Right lobe of liver (tissue), 6 donors: ENCODE measurements at regions not wholly inside any gene's neighbourhood (a gene's known extent, or its start where the extent isn't known, plus 50 kb on each side); places are given as distances from the start of the nearest gene placed in this dataset.

ENCODE experiments used
- ATAC-seq, 4 donors: fragments of 200-7000 bp; cut with Tn5 transposase; one replicate each; pipeline ENCODE4 v1.9.1; 2020; ENCODE audit warnings: mild to moderate bottlenecking in 4 of 4, moderate library complexity in 4 of 4
- DNase-seq, 3 donors: peaks; one replicate each; pipeline ENCODE4 v3.0.0-alpha.2; 2020
- H3K27ac ChIP-seq, 3 donors: fragments of 200-600 bp; one replicate each; pipeline ENCODE4 v1.8.0; 2022
- H3K27me3 ChIP-seq, 2 donors: fragments of 200-600 bp; one replicate each; pipeline ENCODE4 v1.8.0; 2022
- H3K36me3 ChIP-seq, 4 donors: fragments of 200-600 bp; sonication (generic) in 1 of 4; one replicate each; pipeline versions ENCODE4 v1.5.1 to v1.8.0; 2017 to 2022; ENCODE audit warnings: control low read depth in 1 of 4
- H3K4me1 ChIP-seq, 4 donors: fragments of 200-600 bp; sonication (generic) in 1 of 4; one replicate each; pipeline versions ENCODE4 v1.5.1 to v1.8.0; 2017 to 2022; ENCODE audit warnings: control low read depth in 1 of 4
- H3K4me3 ChIP-seq, 3 donors: fragments of 200-600 bp; one replicate each; pipeline ENCODE4 v1.8.0; 2022
- H3K9me3 ChIP-seq, 4 donors: fragments of 200-600 bp; sonication (generic) in 1 of 4; one replicate each; pipeline versions ENCODE4 v1.5.1 to v1.8.0; 2017 to 2022; ENCODE audit warnings: control low read depth in 1 of 4
- CTCF ChIP-seq, 4 donors: fragments of 200-600 bp in 3 of 4; fragments of 450-650 bp in 1 of 4; IDR thresholded peaks; one replicate each; pipeline versions ENCODE4 v1.5.1 to v1.8.0; 2016 to 2022; ENCODE audit warnings: antibody characterized with exemption in 4 of 4, mild to moderate bottlenecking in 2 of 4
- POLR2A ChIP-seq: fragments of 450-650 bp; IDR thresholded peaks from one replicate; pipeline ENCODE4 v1.6.1; 2017; ENCODE audit warnings: antibody characterized with exemption, mild to moderate bottlenecking
- WGBS: methylation state at CpG from one replicate; pipeline ENCODE4 v1.1.6; 2018; ENCODE audit warnings: low coverage, low lambda C conversion rate; ENCODE audit not compliant: insufficient coverage; ENCODE audit errors: missing lambda C conversion rate; 5-methylcytosine and 5-hydroxymethylcytosine counted together
- intact Hi-C, 2 donors: fragments of 100-400 bp; cut with DNase I; formaldehyde crosslinking; loops; one replicate each; pipeline versions ENCODE4 v1.11.2 to v1.14.1; 2022
- donor health status: DM: no; HTN: yes; CAD: no.
- donor health status: DM: no; HTN: no; CAD: no.
- donor health status: DM: no; HTN: no; CAD: no.
- donor health status: DM: no; HTN: yes; CAD: no.
- donor health status: DM: no; HTN: yes; CAD: no.

- WGBS = 86% methylated on average over 1 of the region's 1 CpG
- no peaks in the 10 kb centered on the region for H3K36me3 ChIP-seq
- TF ChIP-seq POLR2A (no peak), CTCF (IDR thresholded peaks at IDR 0.05) (no peak)
- H3K4me3 ChIP-seq = no peak overlapping the region
- no peaks in the 10 kb centered on the region for H3K4me1 ChIP-seq
- ATAC-seq (no peak), DNase-seq (no peak)
- no peak overlapping the region for H3K27ac ChIP-seq
- intact Hi-C loops = no loop called here
- no peaks in the 10 kb centered on the region for H3K9me3 ChIP-seq
- H3K27me3 ChIP-seq = no peaks in the 10 kb centered on the region
Observed at GRCh38 chr7:46772776-46773175, 809.1 kb downstream of the TNS3 start.

DNA sequence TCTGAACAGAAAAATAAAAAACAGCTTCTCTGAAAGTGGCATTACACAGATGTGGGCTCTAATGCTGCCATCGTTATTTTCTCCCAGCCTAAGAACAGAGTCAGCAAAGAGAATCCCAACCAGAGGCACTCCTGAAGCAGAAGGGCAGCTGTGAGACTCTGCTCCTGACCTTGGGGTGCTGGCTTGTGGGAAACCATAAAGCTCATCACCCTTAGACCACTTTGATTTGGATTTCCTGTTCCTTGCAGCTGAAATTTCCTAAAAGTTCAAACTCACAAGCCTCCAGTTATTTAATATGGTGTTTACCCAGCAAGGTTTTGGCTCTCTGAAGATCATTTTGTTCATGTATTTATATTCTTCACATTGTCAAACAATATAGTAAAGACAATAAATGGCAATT lies 814.8 kb downstream of the TNS3 start:
- no peaks in the 10 kb centered on the region for H3K27me3 ChIP-seq
- H3K27ac ChIP-seq = no peak overlapping the region
- no CpG with 5 or more reads among the region's 1 CpG for WGBS
- TF ChIP-seq CTCF (IDR thresholded peaks at IDR 0.05) (no peak), POLR2A (no peak)
- no peaks in the 10 kb centered on the region for H3K9me3 ChIP-seq
- H3K4me1 ChIP-seq = peaks cover 0 to 13% (median 0%) of the 10 kb centered on the region in 4 donors
- DNase-seq = no peak
- intact Hi-C loops = no loop called here
- no peak for ATAC-seq
- no peaks in the 10 kb centered on the region for H3K36me3 ChIP-seq
- no peak overlapping the region for H3K4me3 ChIP-seq

DNA sequence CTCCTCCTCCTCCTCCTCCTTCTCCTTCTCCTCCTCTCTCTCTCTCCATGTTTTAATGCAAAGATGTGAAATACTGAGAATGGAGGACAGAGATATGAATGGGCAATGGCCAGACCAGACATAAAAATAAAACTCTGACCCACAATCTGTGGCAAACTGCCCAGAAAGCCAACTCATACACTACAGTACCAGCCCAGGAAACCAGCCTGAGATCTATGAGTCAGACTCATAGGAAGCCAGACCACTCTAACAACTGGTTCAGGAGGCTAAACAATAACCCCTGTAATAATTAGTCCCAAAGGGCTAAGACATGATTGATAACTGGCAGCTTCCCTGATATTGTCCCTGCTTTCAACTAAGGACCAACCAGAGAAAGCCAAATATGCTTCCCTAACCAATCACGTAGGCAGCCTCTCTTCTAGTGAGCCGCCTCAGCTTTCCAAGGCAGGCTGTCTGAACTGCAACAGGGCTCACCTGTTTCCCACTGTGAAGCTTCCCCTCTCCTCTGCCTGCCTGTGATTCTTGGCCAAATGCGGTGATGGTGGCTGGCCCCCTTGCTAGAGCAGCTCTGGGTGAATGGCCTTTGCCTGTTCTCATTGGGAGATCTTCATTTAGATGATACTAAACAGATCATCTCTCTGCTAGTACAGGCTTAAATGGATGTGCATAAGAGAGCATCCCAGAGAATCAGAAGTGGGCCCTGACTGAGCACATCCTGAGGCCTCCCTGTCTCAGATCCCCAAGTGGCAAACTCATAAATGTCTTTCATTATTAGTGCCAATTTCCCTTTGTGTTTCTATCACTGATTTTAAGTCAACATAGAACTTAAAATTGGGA lies 817.6 kb downstream of the TNS3 start:
- Histone ChIP-seq H3K4me1 (peaks cover 0 to 13% (median 0%) of the 10 kb centered on the region in 4 donors), H3K9me3 (no peaks in the 10 kb centered on the region), H3K36me3 (no peaks in the 10 kb centered on the region), H3K27ac (peak overlapping the region in 1 of 3 donors; percentile 54), H3K4me3 (no peak overlapping the region), H3K27me3 (no peaks in the 10 kb centered on the region)
- ATAC-seq (peak; percentile 84 to 97 (median 88)), DNase-seq (peak in 2 of 3 donors; percentile 42 to 53)
- intact Hi-C loops = no loop called here
- TF ChIP-seq POLR2A (no peak), CTCF (IDR thresholded peaks at IDR 0.05) (no peak)
- 69% methylated on average over 2 of the region's 3 CpGs for WGBS

GRCh38 chr7:46763344-46763743 lies 818.6 kb downstream of the TNS3 start:
- H3K4me3 ChIP-seq = no peak overlapping the region
- TF ChIP-seq POLR2A (no peak), CTCF (IDR thresholded peaks at IDR 0.05) (no peak)
- 31% methylated on average over 3 of the region's 3 CpGs for WGBS

More at GRCh38 chr7:46763344-46763743, 818.6 kb downstream of the TNS3 start:
- Histone ChIP-seq H3K9me3 (no peaks in the 10 kb centered on the region), H3K36me3 (no peaks in the 10 kb centered on the region), H3K27me3 (no peaks in the 10 kb centered on the region), H3K4me1 (peaks cover 0 to 13% (median 0%) of the 10 kb centered on the region in 4 donors), H3K27ac (peak overlapping the region in 1 of 3 donors; percentile 54)
- no peak for DNase-seq
- intact Hi-C loops = no loop called here
- peak; percentile 73 to 92 (median 87) for ATAC-seq
